Esophagus mucosa (tissue), 1 donor: ENCODE measurements at regions not wholly inside any gene's neighbourhood (a gene's known extent, or its start where the extent isn't known, plus 50 kb on each side); places are given as distances from the start of the nearest gene placed in this dataset.

ENCODE experiments used
- ATAC-seq: fragments of 200-7000 bp; cut with Tn5 transposase; one replicate; pipeline ENCODE4 v1.9.1; 2020
- donor health status: DM: yes; HTN: yes; CAD: no.

DNA sequence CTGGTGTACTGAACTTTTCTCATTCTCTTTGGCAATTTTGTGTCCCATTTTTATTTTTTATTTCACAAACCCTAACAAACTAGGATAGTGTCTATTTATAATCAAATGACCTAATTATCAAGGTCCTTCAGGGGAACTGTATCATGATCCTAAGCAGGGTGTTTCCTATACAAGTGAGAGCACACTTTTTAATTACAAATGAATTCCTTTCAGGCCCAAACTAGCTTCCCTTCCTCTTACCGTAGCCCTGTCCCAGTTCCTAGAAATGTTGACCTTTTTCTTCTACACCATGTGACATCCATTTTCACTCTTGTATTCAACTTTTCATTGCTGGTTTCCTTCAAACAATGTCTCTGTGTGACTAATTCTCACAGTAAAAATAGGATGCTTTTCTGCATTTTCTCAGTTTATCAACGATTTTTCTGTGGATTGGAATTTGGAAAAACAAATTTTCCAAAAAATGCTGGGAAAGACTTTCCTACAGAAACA lies 411.4 kb downstream of the CCDC91 start:
- no peak for ATAC-seq

- no peak for ATAC-seq
Measured at GRCh38 chr12:28602786-28603185, 412.5 kb downstream of the CCDC91 start.

DNA sequence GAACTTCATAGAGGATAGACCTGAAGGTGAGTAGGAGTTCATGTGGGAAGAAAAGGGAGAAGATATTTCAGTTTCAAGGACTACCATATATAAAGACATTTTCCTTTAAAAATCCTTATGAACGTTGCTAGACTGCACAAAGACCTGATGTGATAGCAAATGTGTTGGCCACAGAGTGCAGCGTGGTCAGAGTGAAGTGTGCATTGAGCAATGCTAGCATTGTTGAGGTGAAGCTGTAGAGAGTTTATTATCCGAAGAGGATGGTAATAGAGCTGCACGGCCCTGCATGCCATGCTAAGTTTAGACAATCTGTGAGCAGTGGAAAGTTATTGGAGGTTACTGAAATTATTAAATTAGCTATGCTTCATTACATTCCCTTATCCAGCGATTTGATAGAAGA lies 413.0 kb downstream of the CCDC91 start:
- ATAC-seq: no peak

GRCh38 chr12:28603801-28604200 lies 413.5 kb downstream of the CCDC91 start:
- no peak for ATAC-seq

- no peak for ATAC-seq
Measured at GRCh38 chr12:28604240-28604639, 414.0 kb downstream of the CCDC91 start.

DNA sequence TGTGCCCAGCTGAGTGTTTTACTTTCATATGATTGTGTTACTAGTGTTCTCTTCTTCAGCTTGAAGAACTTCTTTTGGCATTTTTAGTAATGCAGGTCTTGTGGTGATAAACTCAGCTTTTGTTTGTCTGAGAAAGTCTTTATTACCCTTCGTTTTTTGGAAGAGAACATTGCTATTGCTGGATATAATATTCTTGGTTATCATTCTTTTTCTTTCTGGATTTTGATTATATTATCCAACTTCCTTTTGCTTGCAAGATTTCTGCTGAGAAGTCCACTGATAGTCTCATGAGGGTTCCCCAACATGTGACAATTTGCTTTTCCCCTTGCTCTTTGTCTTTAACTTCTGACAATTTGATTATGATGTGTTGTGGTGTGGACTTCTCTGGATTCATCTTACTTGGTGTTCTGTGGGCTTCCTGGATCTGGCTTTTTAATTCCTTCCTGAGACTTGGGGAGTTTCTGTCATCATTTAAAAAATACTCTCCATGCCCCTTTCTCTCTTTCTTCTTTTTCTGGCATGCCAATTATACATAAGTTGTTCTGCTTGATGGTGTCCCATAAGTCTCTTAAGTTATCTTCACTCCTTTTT lies 416.8 kb downstream of the CCDC91 start:
- no peak for ATAC-seq

DNA sequence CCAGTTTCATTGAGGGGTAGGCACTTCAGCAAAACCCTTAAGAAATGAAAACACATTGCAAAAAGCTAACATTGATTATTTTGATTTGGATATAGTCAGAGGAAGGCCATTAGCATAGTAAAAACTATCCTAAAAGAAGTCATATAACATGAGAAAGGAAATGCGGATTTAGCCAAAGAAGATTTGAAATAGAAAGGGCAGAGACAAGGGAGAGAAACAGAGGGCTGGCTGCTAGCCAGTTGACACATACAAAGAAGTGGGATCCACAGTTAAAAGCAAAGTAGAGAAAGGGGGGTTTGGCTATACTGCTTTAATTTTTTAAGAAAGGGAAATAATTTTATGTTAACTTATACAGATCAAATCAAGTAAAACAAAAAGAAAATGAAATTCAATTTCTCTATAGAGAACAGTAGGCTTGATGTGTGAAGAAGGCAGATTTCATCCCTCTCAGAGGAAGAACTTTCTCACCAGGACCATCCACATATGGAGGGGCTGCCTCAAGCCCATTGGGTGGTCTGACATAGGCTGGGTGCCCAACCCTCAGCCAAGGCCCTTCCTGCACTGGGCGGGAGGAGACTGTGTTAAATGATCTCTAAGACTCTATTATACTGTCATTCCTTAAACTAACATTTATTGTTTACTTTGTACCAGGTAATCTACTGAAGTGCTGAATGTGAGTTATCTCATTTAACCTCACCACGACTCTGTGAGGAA lies 420.3 kb downstream of the CCDC91 start:
- ATAC-seq: no peak

DNA sequence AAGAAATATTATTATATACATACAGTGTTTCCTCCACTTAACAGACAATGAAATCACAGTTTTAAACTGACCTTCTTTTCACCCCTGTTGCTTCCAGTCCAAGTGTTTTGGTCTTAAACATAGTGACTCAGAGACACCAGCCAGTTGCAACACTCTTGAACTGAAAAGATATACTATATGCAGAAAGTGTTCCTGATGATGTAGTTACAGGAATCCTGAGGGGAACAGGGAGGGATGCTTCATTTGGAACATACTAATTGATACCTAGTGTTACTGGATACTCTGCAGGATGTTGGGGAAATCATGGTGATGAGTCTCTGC lies 420.8 kb downstream of the CCDC91 start:
- peak; percentile 89 for ATAC-seq

- peak; percentile 29 for ATAC-seq
Measured at GRCh38 chr12:28611449-28611848, 421.2 kb downstream of the CCDC91 start.

GRCh38 chr12:28618171-28618570 lies 427.9 kb downstream of the CCDC91 start:
- no peak for ATAC-seq

- no peak for ATAC-seq
Measured at GRCh38 chr12:28618772-28619171, 428.5 kb downstream of the CCDC91 start.

DNA sequence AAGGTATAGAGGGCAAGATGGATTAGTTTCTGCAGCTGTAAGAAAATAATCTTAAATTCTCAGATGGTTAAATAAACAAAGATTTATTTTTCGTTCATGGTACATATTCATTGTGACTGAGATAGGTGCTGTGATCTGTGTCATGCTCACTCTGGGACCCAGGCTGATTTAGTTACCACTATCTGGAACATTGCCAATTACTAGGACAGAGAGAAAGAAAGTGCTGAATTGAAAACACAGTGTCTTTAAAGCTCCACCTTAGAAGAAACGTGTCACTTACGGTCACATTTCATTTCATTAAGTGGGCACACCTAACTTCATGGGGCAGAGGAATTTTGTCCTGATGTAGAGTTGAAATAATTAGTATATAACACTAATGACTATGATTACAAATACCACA lies 430.0 kb downstream of the CCDC91 start:
- ATAC-seq: no peak

GRCh38 chr12:28622406-28622805 lies 432.1 kb downstream of the CCDC91 start:
- ATAC-seq: peak; percentile 67

GRCh38 chr12:28626504-28626903 lies 436.2 kb downstream of the CCDC91 start:
- ATAC-seq: no peak

GRCh38 chr12:28629691-28630090 lies 439.4 kb downstream of the CCDC91 start:
- ATAC-seq: no peak

DNA sequence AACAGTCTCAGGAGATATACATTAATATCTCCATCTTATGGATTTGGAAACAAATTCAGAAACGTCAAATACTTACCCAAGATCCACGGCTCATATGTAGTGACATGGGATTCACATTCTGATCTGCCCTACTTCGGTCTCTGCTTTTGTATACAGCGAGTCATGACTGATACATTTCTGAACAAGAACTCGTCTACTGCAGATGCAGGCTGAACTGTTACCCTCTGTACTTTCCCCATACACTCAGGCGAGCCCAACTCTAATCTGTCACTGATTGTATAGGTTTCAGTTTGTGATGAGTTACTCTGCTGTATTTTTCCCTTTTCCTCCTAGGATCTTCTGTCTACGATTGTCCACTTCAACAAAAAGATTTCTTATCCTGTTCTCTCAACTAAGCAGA lies 441.6 kb downstream of the CCDC91 start:
- no peak for ATAC-seq

- ATAC-seq: no peak
Measured at GRCh38 chr12:28640519-28640918, 450.3 kb downstream of the CCDC91 start.

DNA sequence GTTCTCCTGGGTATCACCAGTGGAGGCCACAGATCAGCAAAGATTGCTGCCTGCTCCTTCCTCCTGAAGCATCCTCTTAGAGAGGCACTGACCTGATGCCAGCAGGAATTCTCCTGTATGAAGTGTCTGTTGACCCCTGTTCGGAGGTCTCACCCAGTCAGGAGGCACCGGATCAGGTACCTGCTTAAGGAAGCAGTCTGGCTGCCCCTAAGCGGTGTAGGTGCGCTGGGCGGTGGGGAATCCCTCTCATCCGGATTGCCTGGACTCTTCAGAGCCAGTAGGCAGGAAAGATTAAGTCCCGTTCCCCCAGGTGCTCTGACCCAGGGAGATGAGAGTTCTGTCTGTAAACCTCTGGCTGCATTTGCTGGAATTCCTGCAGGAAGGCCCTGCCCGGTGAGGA lies 455.2 kb downstream of the CCDC91 start:
- no peak for ATAC-seq

GRCh38 chr12:28645891-28646290 lies 455.6 kb downstream of the CCDC91 start:
- no peak for ATAC-seq

DNA sequence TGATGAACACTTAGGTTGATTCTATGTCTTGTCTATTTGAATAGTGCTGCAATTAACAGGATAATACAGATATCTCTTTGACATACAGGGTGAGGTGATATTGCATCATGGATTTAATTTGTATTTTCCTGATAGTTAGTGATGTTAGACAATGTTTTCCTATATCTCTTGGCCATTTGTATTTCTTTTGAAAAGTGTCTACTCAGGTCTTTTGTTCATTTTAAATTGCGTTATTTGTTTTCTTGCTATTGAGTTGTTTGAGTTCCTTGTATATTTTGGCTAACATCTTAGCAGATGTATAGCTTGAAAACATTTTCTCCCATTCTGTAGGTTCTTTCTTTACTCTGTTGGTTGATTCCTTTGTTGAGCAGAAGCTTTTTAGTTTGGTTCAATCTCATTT lies 460.6 kb downstream of the CCDC91 start:
- no peak for ATAC-seq

DNA sequence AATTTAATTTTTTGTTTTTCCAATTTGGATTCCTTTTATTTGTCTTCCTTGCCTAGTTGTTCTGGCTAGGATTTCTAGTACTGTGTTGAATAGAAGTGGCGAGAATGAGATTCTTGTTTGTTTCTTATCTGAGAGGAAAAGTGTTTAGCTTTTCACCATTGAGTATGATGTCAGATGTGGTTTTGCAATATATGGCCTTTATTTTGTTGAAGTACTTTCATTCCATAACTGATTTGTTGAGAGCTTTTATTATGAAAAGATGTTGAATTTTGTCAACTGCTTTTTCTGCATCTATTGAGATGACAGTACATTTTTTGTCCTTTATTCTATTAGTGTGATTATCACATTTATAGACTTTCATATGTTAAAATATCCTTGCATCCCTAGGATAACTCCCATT lies 462.0 kb downstream of the CCDC91 start:
- no peak for ATAC-seq

DNA sequence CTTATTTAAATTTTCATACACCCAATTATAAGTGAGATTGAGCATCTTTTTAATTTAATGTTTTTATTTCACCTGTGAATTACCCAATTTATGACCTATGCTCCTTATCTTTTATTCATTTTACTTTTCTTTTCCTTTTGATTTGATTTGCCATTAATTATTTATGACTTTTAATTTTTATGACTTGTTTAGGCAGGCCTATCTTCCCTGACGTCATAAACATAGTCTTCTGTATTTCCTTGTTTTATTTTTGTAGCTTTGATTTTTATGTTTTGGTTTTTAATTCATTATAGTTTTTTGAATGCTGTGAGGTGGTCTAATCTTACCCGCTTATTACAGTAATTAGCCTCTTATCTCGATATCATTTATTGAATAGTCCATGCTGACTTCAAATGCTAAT lies 467.1 kb upstream of the FAR2 start:
- ATAC-seq: no peak

GRCh38 chr12:28683366-28683765 lies 465.7 kb upstream of the FAR2 start:
- ATAC-seq: no peak

- ATAC-seq: no peak
Measured at GRCh38 chr12:28689398-28690175, 459.5 kb upstream of the FAR2 start.
